ENCODE measurements at regions not wholly inside any gene's neighbourhood (a gene's known extent, or its start where the extent isn't known, plus 50 kb on each side); places are given as distances from the start of the nearest gene placed in this dataset.

DNA sequence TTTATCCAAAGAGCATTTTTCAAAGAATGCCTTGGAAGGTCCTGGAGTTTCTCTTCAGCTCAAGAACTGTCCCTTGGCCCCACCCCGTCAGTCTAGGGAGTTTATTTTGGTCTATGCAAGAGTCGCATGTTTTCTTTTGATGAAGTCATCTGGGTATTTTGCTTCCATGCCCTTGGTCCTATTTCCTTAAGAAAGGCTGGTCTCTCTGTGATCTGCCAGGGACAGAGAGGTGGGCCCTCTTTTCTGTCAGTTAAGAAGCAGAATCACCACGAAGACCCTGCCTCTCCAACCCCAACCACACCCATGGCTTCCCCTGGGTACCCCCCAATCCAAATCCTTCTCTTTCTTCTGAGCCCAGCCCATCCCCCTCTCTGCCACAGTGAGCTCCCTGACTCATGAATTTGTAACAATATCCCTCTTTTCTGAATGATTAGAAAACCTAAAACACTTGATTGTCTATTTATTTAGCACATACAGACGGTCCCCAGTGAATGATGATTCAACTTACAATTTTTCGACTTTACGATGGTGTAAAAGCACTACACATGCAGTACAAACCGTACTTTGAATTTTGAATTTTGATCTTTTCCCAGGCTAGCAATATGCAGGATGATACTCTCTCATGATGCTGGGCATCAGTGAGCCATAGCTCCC, 163.5 kb upstream of the ADRA1B start:
- DNase-seq (ENCODE audit: low read depth in 2 of 2): no peak

GRCh38 chr5:159758189-159758588, 158.1 kb upstream of the ADRA1B start:
- no peak for DNase-seq (ENCODE audit: low read depth in 2 of 2)

DNA sequence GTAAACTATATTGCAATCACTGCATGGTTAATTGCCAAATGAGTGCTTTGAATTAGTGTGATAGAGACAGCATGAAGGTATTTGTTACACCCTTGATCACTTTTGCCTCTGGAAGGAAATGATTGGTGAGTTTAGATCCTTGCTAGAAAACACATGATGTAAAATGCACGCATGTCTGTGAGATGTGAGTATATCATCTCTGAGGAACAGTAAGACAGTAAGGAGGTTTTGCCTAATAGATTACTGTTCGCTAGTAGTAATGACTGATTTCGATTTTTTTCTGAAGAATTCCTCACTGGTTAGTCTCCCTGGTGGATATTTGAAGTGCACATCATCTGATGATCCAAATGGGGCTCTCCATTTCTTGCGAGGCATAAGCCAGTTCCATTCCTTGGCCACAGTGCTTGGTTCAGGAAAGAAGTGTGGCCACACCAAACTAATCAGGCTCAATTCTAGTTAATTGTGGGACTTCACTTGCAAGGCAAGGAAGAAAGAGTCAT, 156.4 kb upstream of the ADRA1B start:
- DNase-seq (ENCODE audit: low read depth in 2 of 2): no peak

DNA sequence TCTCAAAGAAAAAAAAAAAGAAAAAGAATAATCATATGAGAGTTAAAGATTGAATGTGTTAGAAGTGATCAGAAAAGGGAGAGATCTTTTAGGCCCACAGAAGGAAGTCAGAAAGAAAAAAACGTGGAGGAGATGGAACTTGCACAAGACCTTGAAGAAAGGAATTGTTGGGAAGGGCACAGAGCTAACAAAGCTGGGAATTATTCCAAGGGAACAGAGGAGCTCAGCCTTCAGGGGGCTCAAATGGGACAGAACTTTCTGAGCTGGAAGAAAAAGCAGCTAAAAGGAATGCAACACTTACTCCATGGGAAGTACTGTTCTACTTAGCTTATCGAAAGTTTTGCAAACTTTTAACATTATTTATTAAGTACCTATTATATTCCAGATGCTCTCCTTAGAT, 153.4 kb upstream of the ADRA1B start:
- DNase-seq (ENCODE audit: low read depth in 2 of 2): no peak

DNA sequence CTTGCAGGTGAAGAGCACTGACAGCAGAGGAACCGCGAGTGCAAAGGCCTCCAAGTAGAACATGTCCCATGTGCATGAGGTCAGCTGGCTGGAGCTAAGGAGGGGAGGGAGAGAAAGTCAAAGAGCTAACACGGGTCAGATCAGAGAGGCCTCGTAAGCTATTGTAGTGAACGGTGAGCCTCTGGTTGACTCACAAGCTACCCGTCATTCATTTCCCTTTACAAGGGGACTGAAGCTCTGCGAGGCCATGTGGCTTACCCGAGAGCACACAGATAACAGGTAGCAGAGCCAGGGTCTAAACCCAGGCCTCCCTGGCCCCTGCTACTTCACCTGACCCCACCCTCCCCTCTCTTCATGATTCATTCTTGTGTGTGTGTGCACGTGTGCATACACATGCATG, 152.7 kb upstream of the ADRA1B start:
- DNase-seq (ENCODE audit: low read depth in 2 of 2): no peak

- no peak for DNase-seq (ENCODE audit: low read depth in 2 of 2)
These were observed 151.8 kb upstream of the ADRA1B start for GRCh38 chr5:159764283-159765134.

DNA sequence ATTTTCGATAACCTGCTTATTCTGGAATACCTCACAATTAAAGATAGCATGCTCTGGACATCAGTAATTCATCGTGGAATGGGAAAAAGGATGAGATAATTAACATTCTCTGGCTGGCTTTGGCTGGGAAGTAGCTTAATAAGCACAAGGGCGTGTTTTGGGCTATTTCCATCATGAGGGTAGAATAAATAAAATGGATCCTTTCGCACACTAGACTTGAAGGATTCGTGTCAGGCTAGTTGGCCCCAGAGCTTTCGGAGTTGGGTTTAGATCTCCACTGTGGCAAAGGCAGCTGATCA, 151.2 kb upstream of the ADRA1B start:
- no peak for DNase-seq (ENCODE audit: low read depth in 2 of 2)

GRCh38 chr5:159765760-159766517, 150.3 kb upstream of the ADRA1B start:
- DNase-seq (ENCODE audit: low read depth in 2 of 2): no peak

GRCh38 chr5:159768243-159768642, 148.0 kb upstream of the ADRA1B start:
- no peak for DNase-seq (ENCODE audit: low read depth in 2 of 2)

DNA sequence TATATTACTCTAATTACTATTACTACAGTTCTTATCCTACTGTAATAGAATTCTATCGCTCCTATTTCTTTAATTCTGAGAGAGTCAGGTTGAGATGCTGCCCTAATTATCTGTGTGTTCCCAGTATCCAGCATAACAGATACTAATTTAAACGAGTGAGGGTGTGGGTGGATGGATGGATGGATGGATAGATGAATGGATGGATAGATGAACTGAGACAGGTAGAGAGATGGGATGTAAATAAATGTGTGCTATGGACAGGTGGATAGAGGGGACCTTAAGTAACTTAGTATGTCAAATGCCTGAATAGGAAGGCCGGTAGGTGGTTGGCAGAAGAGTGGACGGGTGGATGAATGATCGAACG, 143.6 kb upstream of the ADRA1B start:
- no peak for DNase-seq (ENCODE audit: low read depth in 2 of 2)

- DNase-seq (ENCODE audit: low read depth in 2 of 2): peak; percentile 61
These were observed 143.0 kb upstream of the ADRA1B start for GRCh38 chr5:159773062-159773924.

DNA sequence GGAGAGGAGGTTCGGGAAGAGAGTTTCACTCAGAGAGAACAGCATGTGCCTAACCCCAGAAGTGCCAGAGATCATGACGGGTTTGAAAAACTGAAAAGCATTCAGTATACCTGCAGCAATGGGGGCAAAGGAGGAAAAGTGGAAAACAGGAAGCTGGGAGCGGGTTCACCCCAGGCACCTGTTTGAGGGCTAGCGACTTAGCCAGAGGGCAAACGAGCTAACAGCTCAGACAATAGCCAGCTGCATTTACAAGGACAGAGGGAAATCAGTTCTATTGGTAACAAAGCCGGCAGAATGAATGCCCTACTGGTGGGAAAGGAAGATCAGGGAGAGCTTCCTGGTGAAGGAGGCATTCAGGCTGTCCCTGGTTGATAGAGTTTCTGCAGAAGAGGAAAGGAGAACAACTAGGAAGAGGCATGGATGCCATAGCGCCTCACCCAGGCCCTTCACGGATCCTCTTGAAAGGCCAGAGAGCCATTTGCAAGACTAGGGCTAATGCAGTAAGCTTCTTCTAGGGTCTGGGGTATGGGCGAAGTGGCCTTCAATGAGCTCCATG, 141.7 kb upstream of the ADRA1B start:
- DNase-seq (ENCODE audit: low read depth in 2 of 2): no peak

- no peak for DNase-seq (ENCODE audit: low read depth in 2 of 2)
These were observed 140.4 kb upstream of the ADRA1B start for GRCh38 chr5:159775890-159776289.

GRCh38 chr5:159777049-159777660, 139.1 kb upstream of the ADRA1B start:
- DNase-seq (ENCODE audit: low read depth in 2 of 2): no peak

DNA sequence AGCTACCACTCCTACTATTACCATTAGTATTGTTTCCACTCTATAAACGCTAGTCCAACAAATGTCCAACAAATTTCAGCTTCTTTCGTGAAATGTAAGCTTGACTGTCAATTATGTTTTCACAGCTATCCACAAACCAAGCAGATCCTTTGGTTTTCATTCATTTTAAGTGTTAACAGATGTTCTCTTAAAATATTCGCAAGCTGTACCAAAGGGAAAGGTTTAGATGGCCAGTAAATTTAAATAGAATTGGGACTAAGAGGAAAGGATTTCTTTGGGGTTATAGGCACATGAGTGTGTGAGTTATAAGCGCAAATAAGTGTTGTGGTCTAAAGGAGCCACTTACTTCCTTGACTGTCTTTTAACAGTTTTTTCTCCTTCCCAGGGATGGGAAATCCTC, 136.8 kb upstream of the ADRA1B start:
- DNase-seq (ENCODE audit: low read depth in 2 of 2): no peak

GRCh38 chr5:159780246-159780645, 136.0 kb upstream of the ADRA1B start:
- no peak for DNase-seq (ENCODE audit: low read depth in 2 of 2)

GRCh38 chr5:159781626-159782157, 134.6 kb upstream of the ADRA1B start:
- no peak for DNase-seq (ENCODE audit: low read depth in 2 of 2)

GRCh38 chr5:159782197-159782994, 133.9 kb upstream of the ADRA1B start:
- DNase-seq (ENCODE audit: low read depth in 2 of 2): no peak

GRCh38 chr5:159782995-159783300, 133.3 kb upstream of the ADRA1B start:
- no peak for DNase-seq (ENCODE audit: low read depth in 2 of 2)

DNA sequence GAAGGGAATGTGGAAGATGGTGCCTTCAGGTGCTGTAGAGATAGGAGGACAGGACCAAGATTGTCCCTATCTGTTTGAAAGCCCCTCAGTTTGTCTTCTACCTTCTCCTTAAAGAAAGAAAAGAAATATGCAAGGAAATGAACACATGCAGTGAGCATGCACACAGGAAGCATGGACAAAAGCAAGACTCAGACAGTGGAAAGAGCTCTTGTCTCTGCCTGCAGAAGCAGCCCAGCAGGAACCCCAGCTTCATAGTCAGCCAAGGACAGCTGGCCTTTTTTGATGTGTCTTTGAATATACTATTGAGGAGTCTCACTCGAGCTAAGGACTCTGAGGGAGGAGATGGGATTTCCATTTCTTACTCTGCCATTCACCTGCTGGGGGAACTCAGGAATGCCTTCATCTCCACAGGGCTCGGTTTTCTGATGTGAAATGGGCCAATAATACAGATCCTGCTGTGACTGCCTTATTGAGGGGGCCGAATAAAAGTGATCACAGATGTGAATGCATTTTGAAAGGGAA, 132.5 kb upstream of the ADRA1B start:
- DNase-seq (ENCODE audit: low read depth in 2 of 2): no peak

Measured in activated CD8-positive, alpha-beta memory T cell treated with anti-CD3 and anti-CD28 coated beads for 4 hours (primary cell).